ENCODE measurements at regions not wholly inside any gene's neighbourhood (a gene's known extent, or its start where the extent isn't known, plus 50 kb on each side); places are given as distances from the start of the nearest gene placed in this dataset.

DNA sequence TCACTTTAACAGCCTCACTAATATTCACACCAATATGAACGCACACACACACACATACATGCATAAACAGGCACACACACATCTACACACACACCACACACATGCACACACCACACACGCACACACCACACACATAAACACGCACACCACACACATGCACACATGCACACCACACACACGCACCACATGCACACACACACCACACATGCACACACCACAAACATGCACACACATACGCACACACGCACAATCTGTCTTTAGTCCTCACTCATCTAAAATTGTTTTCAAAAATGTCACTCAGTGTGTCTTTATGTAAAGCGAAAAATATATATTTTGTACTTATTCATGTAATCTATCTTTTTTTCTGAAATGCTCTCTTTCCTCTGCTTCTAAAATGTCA lies 158.1 kb upstream of the SGCG start:
- TF ChIP-seq, protein P1, sequence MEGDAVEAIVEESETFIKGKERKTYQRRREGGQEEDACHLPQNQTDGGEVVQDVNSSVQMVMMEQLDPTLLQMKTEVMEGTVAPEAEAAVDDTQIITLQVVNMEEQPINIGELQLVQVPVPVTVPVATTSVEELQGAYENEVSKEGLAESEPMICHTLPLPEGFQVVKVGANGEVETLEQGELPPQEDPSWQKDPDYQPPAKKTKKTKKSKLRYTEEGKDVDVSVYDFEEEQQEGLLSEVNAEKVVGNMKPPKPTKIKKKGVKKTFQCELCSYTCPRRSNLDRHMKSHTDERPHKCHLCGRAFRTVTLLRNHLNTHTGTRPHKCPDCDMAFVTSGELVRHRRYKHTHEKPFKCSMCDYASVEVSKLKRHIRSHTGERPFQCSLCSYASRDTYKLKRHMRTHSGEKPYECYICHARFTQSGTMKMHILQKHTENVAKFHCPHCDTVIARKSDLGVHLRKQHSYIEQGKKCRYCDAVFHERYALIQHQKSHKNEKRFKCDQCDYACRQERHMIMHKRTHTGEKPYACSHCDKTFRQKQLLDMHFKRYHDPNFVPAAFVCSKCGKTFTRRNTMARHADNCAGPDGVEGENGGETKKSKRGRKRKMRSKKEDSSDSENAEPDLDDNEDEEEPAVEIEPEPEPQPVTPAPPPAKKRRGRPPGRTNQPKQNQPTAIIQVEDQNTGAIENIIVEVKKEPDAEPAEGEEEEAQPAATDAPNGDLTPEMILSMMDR (IDR thresholded peaks at IDR 0.05) = no peak
- no peak for TF ChIP-seq POLR2A (IDR thresholded peaks at IDR 0.05)

Measured in testis (tissue), 2 donors.